ENCODE measurements at regions not wholly inside any gene's neighbourhood (a gene's known extent, or its start where the extent isn't known, plus 50 kb on each side); places are given as distances from the start of the nearest gene placed in this dataset.

DNA sequence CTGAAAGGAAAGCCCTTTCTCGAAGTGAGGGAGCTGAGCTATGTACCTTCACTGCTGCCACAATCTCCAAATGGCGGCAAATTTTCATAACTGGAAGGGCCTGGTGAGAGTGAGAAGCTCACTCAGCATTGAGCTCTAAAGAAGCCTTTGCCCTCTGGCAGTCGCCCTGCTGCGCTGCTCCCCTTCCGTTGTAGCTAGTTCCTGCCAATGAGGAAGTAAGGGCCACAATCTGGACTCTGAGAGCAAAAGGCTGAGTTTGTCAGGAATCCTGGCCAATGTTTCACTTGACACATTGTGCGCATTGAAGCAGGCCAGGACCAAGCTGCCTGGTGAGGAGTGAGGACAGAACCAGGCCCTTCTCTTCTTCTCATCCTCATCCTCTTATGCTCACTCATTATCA, 579.5 kb downstream of the PDCD6IP start:
- POLR2A ChIA-PET = interaction anchor here (0.5 kb wide), 1 partner anchor 214 kb away, joined by 20 read pairs; no protein-coding TSS in a partner anchor
- Histone ChIP-seq H3K4me3 (ENCODE audit: low read depth in 2 of 2, low read length in 2 of 2) (no peak overlapping the region), H3K36me3 (ENCODE audit: control insufficient read depth, insufficient read depth, low read length) (no peaks in the 10 kb centered on the region), H3K27ac (ENCODE audit: low read length) (no peak overlapping the region), H3K4me1 (ENCODE audit: control insufficient read depth, insufficient read depth, low read length) (no peaks in the 10 kb centered on the region), H3K27me3 (ENCODE audit: control insufficient read depth, insufficient read depth, low read length) (no peaks in the 10 kb centered on the region), H3K9me3 (ENCODE audit: control insufficient read depth, insufficient read depth, low read depth, low read length) (no peaks in the 10 kb centered on the region)
- CTCF ChIA-PET = no interaction called here
- TF ChIP-seq, protein P1, sequence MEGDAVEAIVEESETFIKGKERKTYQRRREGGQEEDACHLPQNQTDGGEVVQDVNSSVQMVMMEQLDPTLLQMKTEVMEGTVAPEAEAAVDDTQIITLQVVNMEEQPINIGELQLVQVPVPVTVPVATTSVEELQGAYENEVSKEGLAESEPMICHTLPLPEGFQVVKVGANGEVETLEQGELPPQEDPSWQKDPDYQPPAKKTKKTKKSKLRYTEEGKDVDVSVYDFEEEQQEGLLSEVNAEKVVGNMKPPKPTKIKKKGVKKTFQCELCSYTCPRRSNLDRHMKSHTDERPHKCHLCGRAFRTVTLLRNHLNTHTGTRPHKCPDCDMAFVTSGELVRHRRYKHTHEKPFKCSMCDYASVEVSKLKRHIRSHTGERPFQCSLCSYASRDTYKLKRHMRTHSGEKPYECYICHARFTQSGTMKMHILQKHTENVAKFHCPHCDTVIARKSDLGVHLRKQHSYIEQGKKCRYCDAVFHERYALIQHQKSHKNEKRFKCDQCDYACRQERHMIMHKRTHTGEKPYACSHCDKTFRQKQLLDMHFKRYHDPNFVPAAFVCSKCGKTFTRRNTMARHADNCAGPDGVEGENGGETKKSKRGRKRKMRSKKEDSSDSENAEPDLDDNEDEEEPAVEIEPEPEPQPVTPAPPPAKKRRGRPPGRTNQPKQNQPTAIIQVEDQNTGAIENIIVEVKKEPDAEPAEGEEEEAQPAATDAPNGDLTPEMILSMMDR (IDR thresholded peaks at IDR 0.05) = no peak
- TF ChIP-seq POLR2AphosphoS5 (IDR thresholded peaks at IDR 0.05; ENCODE audit: low read depth, low read length) = no peak
- TF ChIP-seq SIN3A (IDR thresholded peaks at IDR 0.05; ENCODE audit: borderline replicate concordance, insufficient read depth, low read depth, low read length) = no peak
- TF ChIP-seq, protein P2, sequence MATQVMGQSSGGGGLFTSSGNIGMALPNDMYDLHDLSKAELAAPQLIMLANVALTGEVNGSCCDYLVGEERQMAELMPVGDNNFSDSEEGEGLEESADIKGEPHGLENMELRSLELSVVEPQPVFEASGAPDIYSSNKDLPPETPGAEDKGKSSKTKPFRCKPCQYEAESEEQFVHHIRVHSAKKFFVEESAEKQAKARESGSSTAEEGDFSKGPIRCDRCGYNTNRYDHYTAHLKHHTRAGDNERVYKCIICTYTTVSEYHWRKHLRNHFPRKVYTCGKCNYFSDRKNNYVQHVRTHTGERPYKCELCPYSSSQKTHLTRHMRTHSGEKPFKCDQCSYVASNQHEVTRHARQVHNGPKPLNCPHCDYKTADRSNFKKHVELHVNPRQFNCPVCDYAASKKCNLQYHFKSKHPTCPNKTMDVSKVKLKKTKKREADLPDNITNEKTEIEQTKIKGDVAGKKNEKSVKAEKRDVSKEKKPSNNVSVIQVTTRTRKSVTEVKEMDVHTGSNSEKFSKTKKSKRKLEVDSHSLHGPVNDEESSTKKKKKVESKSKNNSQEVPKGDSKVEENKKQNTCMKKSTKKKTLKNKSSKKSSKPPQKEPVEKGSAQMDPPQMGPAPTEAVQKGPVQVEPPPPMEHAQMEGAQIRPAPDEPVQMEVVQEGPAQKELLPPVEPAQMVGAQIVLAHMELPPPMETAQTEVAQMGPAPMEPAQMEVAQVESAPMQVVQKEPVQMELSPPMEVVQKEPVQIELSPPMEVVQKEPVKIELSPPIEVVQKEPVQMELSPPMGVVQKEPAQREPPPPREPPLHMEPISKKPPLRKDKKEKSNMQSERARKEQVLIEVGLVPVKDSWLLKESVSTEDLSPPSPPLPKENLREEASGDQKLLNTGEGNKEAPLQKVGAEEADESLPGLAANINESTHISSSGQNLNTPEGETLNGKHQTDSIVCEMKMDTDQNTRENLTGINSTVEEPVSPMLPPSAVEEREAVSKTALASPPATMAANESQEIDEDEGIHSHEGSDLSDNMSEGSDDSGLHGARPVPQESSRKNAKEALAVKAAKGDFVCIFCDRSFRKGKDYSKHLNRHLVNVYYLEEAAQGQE (IDR thresholded peaks at IDR 0.05; ENCODE audit: insufficient read depth in 1 of 2, low read depth in 2 of 2, low read length in 1 of 2) = no peak
- no peak for TF ChIP-seq TCF7L2 (IDR thresholded peaks at IDR 0.05; ENCODE audit: low read depth, low read length)
- BruUV-seq (replicated peaks) = no TSS peak
- in situ Hi-C loops (cut with HindIII; ENCODE audit: low pct_unique_long_range_greater_than_20kb, low sequenced_read_pairs) = no loop called here
- intact Hi-C loops (cut with micrococcal nuclease; ENCODE audit: unreplicated experiment) = no loop called here
- ATAC-seq = no peak
- DNase-seq (ENCODE audit: low read depth, low spot score) = no peak

GRCh38 chr3:34381243-34381642, 582.8 kb downstream of the PDCD6IP start:
- POLR2A ChIA-PET = no interaction called here

More at GRCh38 chr3:34381243-34381642, 582.8 kb downstream of the PDCD6IP start:
- H3K4me3 ChIP-seq (ENCODE audit: low read depth in 2 of 2, low read length in 2 of 2) = no peak overlapping the region
- H3K9me3 ChIP-seq (ENCODE audit: control insufficient read depth, insufficient read depth, low read depth, low read length) = no peaks in the 10 kb centered on the region
- ATAC-seq (no peak), DNase-seq (ENCODE audit: low read depth, low spot score) (no peak)
- H3K36me3 ChIP-seq (ENCODE audit: control insufficient read depth, insufficient read depth, low read length) = no peaks in the 10 kb centered on the region
- in situ Hi-C loops (cut with HindIII; ENCODE audit: low pct_unique_long_range_greater_than_20kb, low sequenced_read_pairs) (no loop called here), intact Hi-C loops (cut with micrococcal nuclease; ENCODE audit: unreplicated experiment) (no loop called here)
- CTCF ChIA-PET = no interaction called here
- no peaks in the 10 kb centered on the region for H3K4me1 ChIP-seq (ENCODE audit: control insufficient read depth, insufficient read depth, low read length)
- no peak for TF ChIP-seq POLR2AphosphoS5 (IDR thresholded peaks at IDR 0.05; ENCODE audit: low read depth, low read length)
- no peak for TF ChIP-seq TCF7L2 (IDR thresholded peaks at IDR 0.05; ENCODE audit: low read depth, low read length)
- TF ChIP-seq, protein P2 (IDR thresholded peaks at IDR 0.05; ENCODE audit: insufficient read depth in 1 of 2, low read depth in 2 of 2, low read length in 1 of 2) = no peak
- TF ChIP-seq, protein P1 (IDR thresholded peaks at IDR 0.05) = no peak
- no peak for TF ChIP-seq SIN3A (IDR thresholded peaks at IDR 0.05; ENCODE audit: borderline replicate concordance, insufficient read depth, low read depth, low read length)
- no peak overlapping the region for H3K27ac ChIP-seq (ENCODE audit: low read length)
- H3K27me3 ChIP-seq (ENCODE audit: control insufficient read depth, insufficient read depth, low read length) = no peaks in the 10 kb centered on the region
- no TSS peak for BruUV-seq (replicated peaks)
